ENCODE measurements at regions not wholly inside any gene's neighbourhood (a gene's known extent, or its start where the extent isn't known, plus 50 kb on each side); places are given as distances from the start of the nearest gene placed in this dataset.

GRCh38 chr1:66455446-66455845, 78.5 kb upstream of the SGIP1 start:
- no peak for TF ChIP-seq POLR2AphosphoS5 (IDR thresholded peaks at IDR 0.05; ENCODE audit: low read length)
- TF ChIP-seq, protein P1, sequence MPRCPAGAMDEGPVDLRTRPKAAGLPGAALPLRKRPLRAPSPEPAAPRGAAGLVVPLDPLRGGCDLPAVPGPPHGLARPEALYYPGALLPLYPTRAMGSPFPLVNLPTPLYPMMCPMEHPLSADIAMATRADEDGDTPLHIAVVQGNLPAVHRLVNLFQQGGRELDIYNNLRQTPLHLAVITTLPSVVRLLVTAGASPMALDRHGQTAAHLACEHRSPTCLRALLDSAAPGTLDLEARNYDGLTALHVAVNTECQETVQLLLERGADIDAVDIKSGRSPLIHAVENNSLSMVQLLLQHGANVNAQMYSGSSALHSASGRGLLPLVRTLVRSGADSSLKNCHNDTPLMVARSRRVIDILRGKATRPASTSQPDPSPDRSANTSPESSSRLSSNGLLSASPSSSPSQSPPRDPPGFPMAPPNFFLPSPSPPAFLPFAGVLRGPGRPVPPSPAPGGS (IDR thresholded peaks at IDR 0.05; ENCODE audit: borderline replicate concordance, insufficient read depth, low read depth, low read length, poor library complexity, severe bottlenecking): no peak

All from GM12878 (cell line).